ENCODE measurements at regions not wholly inside any gene's neighbourhood (a gene's known extent, or its start where the extent isn't known, plus 50 kb on each side); places are given as distances from the start of the nearest gene placed in this dataset.

GRCh38 chr7:88693131-88693530, 66.4 kb upstream of the ZNF804B start:
- TF ChIP-seq POLR2A (IDR thresholded peaks at IDR 0.05) (no peak), CTCF (IDR thresholded peaks at IDR 0.05) (no peak)

Measured in tibial nerve (tissue), 3 donors.